DMS153 (cell line): ENCODE measurements at regions not wholly inside any gene's neighbourhood (a gene's known extent, or its start where the extent isn't known, plus 50 kb on each side); places are given as distances from the start of the nearest gene placed in this dataset.
"Not testable (repeated sequence)": the region's sequence is repeated elsewhere in the genome, so short reads cannot be mapped to it uniquely, and the experiment has no call there.

Experiments
- DNase-seq: peaks from one replicate; lab custom pipeline; 2025; lab: John Stamatoyannopoulos, UW

DNA sequence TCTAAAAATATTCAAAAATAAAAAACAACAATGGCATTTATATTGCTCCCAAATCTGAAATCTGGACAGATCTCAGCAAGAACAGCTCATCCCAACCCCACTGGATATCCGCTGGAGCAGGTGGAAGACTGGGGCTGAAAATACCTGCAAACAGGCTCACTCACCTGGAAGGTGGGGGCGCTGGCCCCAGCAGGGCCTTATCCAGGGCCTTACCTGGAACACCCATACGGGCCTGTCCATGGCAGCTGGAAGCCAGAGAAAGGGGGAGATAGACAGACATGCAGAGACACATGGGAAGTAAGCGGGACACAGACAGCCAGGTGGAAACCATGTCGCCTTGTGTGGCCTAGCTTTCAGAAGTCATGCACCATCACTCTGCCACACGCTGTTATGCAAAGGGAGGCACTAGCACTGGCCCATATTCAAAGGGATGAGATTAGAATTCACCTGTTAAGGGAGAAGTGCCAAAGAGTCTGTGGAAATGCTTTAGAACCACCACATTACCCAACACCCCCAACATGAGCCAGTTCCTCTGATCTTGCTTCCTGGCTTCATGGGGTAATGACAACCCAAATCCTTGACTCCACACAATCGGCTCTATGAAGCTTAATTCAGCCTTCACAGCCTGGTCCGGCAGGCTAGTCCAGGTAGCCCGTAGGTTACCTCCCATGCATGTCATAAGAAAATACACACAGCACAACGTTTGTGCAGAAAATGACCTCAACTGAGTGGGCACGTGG, 99.0 kb upstream of the CDYL start:
- no peak for DNase-seq

DNA sequence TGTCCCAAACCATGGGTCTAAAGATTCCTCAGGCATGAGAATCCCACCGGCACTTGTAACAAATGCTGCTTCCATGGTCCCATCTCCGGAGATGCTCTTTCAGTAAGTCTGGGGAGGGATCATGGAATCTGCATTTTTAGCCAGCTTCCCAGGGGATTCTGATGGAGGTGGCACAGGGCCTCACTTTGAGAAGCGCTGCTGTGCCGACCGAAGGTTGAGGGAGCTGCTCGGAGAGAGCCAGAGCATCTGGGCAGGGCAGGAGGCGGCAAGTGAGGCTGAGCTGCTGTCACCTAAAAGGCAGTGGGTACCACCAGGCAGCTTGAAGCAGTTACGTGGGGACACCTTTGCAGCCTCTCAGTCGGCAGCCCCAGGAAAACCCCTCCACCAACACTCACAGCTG, 100.2 kb upstream of the CDYL start:
- DNase-seq = no peak

DNA sequence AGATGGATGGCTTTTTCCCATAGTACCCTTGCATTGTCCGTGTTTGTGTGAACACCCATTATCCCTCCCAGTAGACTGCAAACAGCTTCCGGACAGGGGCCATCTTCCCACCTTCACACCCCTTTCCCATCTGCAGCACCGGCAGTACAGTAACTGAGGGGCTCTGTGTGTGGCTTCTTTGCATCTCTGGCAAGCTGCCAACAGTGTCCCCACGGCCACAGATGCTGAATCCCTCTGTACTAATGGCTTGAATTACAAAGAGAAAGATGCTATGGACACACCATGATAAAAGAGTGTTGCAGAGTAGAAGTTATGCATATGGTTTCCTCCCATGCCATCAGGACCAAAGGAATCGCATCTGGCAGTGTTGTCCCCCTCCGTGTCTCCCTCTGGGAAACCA, 101.1 kb upstream of the CDYL start:
- DNase-seq = no peak

DNA sequence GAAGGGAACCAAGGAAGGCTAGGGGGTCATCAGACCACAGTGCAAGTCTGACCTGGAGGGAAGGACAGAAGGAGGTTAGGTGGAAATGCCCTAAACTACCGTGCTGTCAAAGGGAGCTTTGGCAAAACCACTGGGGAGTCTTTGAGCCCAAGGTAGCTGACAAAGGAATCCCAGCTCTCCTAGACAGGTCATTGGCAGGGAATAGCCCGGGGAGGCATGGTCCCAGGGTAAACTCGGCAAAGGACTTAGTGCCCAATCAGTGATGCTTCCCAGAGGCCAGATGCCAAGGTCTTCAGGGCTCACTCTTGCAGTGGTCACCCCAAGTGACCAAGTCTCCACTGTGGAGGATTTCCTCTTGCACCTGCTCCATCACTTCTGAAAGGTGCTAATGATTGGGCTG, 102.3 kb upstream of the CDYL start:
- DNase-seq = no peak

DNA sequence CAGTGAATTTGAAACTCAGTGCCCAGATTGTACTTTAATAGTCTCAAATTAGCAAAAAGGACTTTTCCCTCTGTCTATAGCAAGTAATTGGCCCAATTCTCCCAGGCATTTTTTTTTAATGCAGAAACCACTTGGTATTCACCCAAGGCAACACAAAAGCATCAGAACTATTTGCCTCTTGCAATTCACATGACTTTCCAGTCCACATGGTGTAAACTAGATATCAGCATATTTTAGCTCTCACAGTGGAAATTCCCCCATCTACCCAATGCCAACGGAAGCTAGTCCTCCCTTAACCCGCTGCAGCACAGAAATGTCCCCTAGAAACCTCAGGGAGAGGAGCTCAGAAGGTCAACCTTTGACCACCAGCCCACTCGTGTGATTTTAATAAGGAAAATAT, 103.4 kb upstream of the CDYL start:
- no peak for DNase-seq

DNA sequence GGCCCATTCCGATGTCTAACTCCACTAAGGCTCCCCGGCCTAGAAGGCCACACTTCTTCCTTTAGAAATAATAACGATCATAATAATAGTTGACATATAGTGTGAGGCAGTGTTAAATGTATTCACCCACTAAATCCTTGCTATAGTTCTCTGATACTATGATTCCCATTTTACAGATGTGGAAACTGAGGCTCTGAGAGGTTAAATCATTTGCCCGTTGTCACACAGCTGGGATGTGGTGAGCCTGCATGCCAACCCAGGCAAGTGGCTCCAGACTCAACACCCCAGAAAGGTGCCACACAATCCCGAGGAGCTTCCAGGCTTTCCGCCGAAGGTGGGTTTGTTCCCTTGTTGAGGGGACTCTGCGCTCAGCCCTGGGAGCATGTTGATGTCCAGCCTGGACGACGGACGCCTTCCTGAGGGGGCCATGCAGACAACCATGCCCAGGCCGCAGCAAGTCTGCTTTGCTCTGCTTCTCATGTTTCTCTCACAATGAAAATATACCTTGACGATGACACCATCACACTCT, 104.6 kb upstream of the CDYL start:
- no peak for DNase-seq

DNA sequence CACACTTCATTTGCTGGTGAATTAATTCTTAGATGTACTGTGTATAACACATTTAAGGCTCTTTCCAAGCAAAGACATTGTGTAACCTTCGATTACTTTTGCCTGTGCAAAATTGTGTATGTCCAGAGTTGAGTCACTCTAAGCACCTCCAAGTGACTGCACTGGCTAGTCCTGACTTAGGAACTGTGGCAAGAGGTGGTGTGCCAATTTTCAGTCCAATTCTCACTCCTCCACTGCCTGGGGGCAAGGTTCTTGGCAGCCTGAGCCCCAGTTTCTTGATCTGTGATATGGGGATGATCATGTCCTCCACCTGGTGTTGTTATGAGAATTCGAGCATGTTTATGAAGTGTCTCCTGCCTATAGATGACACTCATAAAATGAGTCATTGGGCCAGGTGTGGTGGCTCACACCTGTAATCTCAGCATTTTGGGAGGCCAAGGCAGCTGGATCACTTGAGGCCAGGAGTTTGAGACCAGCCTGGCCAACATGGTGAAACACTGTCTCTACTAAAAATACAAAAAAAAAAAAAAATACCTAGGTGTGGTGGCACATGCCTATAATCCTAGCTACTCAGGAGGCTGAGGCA, 105.3 kb upstream of the CDYL start:
- DNase-seq = no peak

DNA sequence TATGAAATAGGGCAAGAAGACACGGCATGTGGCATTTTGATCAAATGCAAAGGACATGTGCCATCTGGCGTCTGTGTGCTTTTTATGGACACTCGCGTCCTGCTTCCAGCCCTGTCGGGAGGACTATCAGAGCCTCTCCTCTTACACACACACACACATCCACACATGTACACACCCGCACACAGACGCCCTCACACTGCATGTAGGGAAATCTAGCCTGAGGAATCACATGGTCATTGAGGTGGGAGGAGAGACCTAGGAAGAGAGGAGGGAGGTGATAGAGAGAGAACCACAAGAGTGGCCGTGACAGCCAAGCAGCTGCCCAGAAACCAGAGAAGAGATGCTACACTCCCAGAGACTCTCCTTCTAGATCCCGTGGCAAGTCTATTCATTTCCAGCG, 105.9 kb upstream of the CDYL start:
- DNase-seq = no peak

DNA sequence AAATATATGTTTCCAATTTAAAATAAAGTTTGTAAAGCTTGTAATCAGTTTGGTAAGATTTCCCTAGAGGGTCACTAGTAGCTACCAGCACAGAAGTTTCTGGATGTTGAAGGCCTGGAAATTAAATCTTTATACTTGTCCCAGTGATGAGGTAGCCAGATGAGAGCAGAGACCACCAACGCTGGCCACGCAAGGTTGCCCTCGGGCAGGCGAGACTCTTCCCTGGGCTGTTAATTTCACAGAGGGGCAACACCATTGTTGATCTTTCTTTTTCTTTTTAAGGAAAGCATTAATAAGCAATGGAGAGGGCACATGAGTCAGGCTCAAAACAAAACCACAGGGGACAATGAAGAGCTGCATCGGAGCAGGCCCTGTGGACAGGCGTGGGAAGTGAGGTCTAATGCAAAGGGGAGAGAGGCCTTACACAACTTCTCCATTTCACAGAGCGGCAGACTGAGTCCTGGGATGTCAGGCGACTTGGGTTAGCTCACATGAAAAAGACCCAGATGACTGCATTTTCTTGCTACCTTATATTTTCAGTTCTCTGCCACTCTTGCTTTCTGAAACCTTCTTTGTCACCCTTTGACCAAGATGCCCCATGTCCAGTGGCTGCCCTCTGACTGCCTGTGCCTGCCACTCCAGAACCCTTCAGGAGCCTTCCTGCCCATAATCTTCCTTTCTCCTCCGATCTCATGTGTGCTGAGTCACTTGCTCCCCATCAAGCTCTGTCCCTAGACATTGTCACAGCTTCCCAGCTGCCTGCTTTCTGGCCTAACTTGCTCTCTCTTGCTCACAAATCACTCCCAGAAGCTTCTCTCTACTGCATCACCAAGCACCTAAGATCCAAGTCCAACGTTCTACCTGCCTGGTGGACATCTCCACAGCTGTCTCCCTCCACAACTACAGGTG, 107.7 kb upstream of the CDYL start:
- no peak for DNase-seq

DNA sequence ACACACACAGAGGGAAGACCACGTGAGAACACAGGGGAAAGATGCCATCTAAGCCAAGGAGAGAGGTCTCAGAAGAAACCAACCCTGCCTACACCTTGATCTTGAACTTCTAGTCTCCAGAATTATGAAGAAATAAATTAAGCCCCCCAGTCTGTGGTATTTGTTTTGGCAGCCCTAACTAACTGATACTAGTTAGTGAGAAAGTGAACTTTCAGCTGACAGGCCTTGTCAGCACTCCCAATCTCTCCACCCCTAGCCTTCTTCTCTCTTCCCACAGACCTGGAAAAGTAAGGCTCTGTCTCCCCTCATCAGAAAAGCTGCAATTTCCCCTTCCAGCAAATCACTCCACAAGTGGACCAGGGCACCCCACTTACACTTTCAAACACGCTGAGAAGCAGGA, 108.6 kb upstream of the CDYL start:
- no peak for DNase-seq

DNA sequence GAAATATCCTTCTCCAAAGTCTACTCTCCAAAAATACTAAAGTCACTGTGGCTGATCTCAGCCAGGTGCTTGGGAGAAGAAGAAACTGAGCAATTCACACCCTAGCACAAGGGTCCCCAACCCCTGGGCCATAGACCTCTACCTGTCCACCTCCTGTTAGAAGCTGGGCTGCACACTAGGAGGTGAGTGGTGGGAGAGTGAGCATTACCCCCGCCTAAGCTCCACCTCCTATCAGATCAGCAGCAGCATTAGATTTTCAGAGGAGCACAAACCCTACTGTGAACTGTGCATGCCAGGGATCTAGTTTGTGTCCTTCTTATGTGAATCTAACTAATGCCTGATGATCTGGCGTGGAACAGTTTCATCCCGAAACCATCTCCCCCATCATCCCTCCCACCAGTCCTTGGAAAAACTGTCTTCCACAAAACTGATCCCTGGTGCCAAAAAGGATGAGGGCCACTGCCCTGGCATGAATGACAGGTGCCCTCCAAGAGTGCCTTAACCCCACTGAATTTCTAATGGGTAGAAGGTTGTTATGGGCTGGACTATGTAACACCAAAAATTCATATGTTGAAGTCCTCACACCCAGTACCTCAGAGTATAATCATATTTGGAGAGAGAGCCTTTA, 109.2 kb upstream of the CDYL start:
- DNase-seq = no peak

DNA sequence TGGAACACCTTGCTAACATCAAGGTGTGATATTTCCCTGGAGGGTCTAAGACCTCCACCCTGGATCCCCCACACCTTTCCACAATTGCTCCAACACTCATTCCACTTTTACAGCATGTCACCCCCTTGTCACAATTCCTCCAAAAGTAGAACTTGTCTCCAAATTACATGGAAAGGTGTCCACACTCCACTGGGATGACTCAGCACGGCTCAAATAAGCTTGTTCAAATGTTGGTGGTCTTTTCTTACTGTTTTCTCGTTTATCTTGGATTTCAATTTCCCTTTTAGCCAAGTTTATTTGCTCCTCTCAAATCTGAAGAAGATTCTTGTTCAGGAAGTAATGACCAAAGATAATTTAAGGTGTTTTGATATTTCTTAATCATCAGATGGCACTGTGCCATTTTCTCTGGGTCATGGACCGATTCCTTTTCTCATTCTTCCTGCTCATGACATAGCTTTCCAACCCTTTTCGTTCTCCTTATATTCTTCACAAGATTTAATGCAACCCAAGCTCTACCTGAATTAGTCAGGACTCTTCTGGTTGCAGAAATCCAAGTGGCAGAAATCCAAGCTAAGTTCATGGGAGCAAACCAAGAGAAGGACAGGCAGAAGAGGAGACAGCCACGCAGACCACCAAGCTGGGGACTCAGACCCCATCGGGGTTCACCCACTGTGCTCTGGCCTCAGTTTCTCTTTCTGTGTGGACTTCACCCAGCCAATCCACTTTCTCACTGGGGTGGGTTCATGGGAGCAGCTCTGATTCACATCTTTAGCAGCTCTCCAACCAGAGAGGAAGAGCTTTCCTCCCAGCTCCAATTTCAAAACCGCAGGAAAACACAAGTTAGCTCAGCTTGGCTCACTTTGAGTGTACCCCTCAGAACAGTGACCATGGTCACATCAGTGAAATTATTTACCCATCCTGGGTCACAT, 110.5 kb upstream of the CDYL start:
- DNase-seq = no peak

DNA sequence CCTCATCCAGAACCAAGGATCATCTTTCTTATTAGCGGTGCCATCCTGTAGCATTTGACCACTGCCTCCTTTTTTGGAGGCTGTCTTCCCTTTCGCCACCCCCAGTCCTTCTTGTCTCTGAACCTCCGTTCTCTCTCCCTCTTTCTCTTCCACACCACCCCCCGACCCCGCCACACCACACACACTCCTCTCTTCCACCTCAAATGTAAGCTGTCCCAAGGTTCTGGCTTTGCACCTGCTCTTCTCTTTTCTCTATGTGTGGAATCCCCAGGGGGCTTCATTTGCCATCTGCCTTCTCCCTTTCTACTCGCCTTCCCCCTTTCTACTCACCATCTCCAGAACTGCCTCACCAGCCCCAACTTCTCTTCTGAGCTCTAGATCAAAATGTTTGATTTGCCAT, 111.3 kb upstream of the CDYL start:
- DNase-seq = no peak

DNA sequence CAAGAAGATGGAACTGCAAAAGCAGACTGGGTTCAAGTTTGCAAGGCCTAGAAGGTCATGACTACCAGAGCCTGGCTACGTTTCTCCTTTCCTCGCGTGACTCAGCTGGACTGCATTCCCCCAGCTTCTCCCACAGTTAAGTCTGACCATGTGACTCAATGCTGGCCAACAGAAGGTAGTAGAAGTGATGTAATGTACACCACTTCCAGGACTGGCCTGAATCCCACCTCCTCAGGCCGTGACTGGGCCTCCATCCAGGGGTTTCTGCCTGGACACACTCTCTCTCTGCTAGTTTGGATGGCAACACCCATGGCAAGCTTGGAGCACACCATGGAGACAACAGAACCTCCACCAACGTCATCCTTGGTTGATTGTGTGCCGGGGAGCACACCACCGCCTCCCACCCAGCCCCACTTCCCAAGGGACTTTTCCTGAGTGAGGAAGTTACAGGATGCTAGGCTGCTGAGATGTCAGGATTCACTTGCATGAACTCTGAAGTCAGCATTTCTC, 112.0 kb upstream of the CDYL start:
- no peak for DNase-seq

DNA sequence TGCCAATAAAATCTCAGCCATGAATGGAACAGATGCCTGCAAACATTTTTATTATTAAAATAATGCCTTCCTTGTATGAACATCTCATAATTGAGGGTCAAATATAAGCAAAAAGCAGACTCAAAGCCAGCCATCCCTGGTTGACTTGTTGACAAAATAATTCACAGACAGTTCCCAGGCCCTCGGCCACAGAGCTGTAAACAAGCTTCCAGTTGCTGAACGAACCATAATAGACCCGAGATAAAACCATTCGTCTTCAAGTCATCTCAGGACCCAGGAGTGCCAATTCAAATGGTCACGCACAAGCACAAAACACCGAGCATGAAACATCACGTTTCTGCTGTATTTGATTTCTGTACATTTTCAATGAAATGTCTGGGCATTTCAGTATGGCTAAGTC, 113.3 kb upstream of the CDYL start:
- no peak for DNase-seq

DNA sequence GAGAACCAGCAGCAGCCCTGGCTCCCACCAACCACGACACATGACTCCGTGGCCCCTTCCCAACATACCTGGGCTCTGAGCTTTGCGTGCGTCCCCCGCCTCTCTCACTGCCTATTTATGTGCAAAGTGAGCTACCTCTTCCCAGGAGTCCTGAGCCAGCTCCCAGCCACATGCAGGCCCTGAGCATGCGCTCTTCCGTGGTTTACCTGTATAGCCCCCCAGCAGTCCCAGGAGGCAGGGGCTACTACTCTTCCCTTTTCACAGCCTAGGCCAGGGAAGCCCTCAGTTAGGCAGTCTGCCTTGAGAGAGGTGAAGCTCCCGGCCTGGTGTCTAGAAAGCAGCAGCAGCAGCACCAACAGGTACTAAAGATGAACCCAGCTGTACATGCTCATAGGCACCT, 114.8 kb upstream of the CDYL start:
- no peak for DNase-seq

DNA sequence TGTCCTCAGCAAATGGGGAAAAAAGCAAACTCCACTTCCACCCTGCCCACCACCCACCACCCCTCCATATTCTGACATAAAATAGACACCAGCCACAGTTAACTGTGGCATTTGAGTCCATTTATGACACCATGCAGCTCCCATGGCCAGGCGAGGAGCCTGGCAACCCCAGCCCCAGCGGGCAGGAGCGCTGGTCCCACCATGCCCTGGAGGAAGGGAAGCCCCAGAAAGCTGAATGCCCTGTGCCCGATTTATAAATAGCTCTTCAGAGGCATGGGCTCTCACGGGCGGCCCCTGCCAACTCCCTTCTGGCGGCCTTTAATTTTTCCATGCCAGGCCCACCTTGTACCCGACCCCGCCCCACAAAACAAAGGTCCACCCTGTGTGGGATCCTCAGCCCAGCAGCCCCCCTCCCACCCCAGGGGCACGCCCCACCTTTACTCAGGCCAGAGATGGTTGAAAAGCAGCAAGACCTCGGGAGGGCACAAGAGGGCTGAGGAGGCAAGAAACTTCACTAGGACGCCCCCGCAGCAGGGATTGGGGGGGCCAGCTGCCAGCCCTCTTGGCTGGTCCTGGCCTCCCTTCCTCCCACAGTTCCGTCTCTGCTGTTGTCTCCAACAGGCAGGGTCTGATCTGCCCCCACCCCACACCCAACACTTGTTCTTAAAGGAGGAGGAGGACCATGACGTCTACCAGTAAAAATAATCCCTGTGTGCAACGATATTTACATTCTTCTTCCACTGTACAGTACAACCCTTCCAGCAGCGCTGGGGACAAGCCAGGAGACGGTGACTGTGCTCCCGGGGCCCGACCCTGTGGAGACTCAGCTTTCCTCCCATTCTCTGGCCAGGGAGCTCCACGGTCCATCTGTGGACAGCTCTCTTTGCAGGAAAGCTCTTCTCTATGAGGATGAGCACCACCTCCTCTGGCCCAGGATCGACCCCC, 115.6 kb upstream of the CDYL start:
- DNase-seq = no peak

DNA sequence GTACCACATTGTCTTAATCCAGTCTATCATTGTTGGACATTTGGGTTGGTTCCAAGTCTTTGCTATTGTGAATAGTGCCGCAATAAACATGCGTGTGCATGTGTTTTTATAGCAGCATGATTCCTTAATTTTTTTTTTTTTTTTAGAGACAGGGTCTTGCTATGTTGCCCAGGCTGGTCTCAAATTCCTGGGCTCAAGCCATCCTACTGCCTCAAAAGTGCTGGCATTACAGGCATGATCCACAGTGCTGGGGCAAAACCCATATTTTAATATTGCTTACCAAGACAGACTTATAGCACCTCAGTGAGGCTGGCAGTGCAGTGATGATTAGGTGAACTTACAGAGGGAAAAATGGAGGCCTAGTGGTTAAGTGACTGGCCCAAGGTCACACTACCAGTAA, 116.5 kb upstream of the CDYL start:
- not testable (repeated sequence) for DNase-seq

DNA sequence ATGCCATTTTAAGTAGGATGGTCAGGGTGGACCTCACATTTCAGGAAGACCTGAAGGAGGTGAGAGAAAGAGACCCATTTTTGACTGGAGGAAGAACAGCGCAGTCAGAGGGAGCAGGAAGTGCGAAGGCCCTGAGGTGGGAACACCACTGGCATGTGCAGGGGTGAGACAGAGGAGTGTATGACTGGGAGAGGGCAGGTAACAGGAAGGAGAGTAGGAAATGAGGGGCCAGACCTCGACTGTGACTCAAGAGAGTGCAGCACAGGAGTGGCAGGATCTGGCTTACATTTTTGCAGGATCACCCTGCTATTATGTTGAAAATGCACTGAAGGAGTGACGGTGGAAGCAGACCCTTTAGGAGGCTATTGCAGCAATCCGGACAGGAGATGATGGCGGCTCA, 117.7 kb upstream of the CDYL start:
- no peak for DNase-seq

DNA sequence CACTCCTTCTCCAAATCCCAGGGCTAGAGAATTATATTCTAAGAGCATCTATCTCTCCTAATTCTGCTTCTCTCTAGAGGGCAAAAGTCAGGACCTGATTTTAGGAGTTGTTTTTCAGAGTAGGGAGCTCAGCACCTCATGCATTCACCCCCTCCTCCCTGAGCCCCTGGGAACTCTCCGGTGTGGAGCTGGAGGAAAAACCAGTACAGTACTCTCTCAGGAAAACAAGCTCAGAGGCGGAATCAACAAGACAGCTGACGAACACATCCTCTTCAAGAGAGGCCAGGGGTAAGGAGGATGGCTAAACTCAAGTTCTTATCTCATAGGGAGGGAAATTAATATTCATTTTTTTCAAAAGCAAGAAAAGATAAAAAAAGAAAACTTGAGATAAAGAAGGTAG, 120.1 kb upstream of the CDYL start:
- DNase-seq = no peak
